K562 (cell line): ENCODE measurements at regions not wholly inside any gene's neighbourhood (a gene's known extent, or its start where the extent isn't known, plus 50 kb on each side); places are given as distances from the start of the nearest gene placed in this dataset.

Experiments
- ATAC-seq: fragments of 200-7000 bp; cut with Tn5 transposase; 3 replicates; pipeline ENCODE4 v1.9.1; 2020; ENCODE audit warnings: moderate library complexity
- BruUV-seq: library from RNA; stranded (reverse); fragments of 400-500 nt; replicated peaks from 2 replicates; lab custom pipeline; 2021; lab: Mats Ljungman, UMichigan
- CTCF ChIA-PET: fragments of 300-600 bp; formaldehyde crosslinking; extraction: SDS; loops from one replicate; lab custom pipeline; 2021; ENCODE audit warnings: low intra/inter-chr PET ratio; lab: Yijun Ruan, JAX
- POLR2A ChIA-PET: fragments of 300-600, 350-650 bp; sonication (Branson Sonifier 250); formaldehyde crosslinking; extraction: SDS; loops from one replicate; lab custom pipeline; 2021; ENCODE audit warnings: antibody characterized with exemption, inconsistent platforms; lab: Yijun Ruan, JAX
- DNase-seq, 4 experiments: peaks; one replicate each; pipeline versions ENCODE4 v3.0.0 to v3.0.0-alpha.2; 2011 to 2018; ENCODE audit warnings: low spot score in 3 of 4, mixed read lengths in 3 of 4; ENCODE audit errors: extremely low read depth in 1 of 4
- FAIRE-seq: peaks from 2 replicates; lab custom pipeline; 2011; peaks lifted over from hg19 to GRCh38; lab: Jason Lieb, UNC
- H2AFZ ChIP-seq: 2 replicates; pipeline ENCODE4 v1.6.0; 2011; ENCODE audit warnings: low read depth, low read length, control low read depth, inconsistent platforms
- H3K27ac ChIP-seq: fragments of 200-600 bp; 3 replicates; pipeline ENCODE4 v1.8.0; 2011; ENCODE audit warnings: low read depth, mild to moderate bottlenecking, control low read depth, inconsistent platforms, low read length, moderate library complexity, mixed read lengths; ENCODE audit errors: extremely low read depth
- H3K27me3 ChIP-seq, 2 experiments: fragments of 300-600 bp in 1 of 2; 2 replicates in 1 of 2; 3 replicates in 1 of 2; pipeline versions ENCODE4 v1.6.0 to v1.8.0; 2011; ENCODE audit warnings: inconsistent platforms in 2 of 2, low read length in 2 of 2, mild to moderate bottlenecking in 1 of 2, mixed read lengths in 1 of 2, moderate library complexity in 1 of 2; ENCODE audit not compliant: control insufficient read depth in 2 of 2, insufficient read depth in 2 of 2
- H3K36me3 ChIP-seq: fragments of 300-600 bp; 3 replicates; pipeline ENCODE4 v1.8.0; 2011; ENCODE audit warnings: mild to moderate bottlenecking, low read length, inconsistent platforms; ENCODE audit not compliant: control insufficient read depth, insufficient read depth
- H3K4me1 ChIP-seq, 2 experiments: fragments of 200-600 bp in 1 of 2; replicated peaks in 1 of 2; 2 replicates in 1 of 2; 3 replicates in 1 of 2; pipeline versions ENCODE4 v1.5.1 to v1.8.0; 2011; ENCODE audit warnings: inconsistent platforms in 2 of 2, low read length in 2 of 2, mild to moderate bottlenecking in 1 of 2, mixed read lengths in 1 of 2, moderate library complexity in 1 of 2; ENCODE audit not compliant: control insufficient read depth in 2 of 2, insufficient read depth in 2 of 2
- H3K4me2 ChIP-seq: 2 replicates; pipeline ENCODE4 v1.6.1; 2011; ENCODE audit warnings: low read length, control low read depth, inconsistent platforms, mixed read lengths; ENCODE audit not compliant: insufficient read depth
- H3K4me3 ChIP-seq: fragments of 200-600 bp; sonication (generic), shearing (Covaris generic); 2 replicates; pipeline ENCODE4 v1.5.1; 2016; ENCODE audit warnings: control low read depth, inconsistent platforms
- H3K79me2 ChIP-seq: fragments of 200-600 bp; 3 replicates; pipeline ENCODE4 v1.8.0; 2011; ENCODE audit warnings: low read length, inconsistent platforms; ENCODE audit not compliant: control insufficient read depth, insufficient read depth
- H3K9ac ChIP-seq, 2 experiments: 2 replicates each; pipeline versions ENCODE4 v1.6.0 to v1.6.1; 2011; ENCODE audit warnings: low read depth in 2 of 2, low read length in 2 of 2, control low read depth in 1 of 2, inconsistent platforms in 1 of 2, mild to moderate bottlenecking in 1 of 2, mixed read lengths in 1 of 2; ENCODE audit not compliant: insufficient read depth in 1 of 2
- H3K9me1 ChIP-seq: one replicate; pipeline ENCODE4 v1.6.0; 2011; ENCODE audit warnings: inconsistent platforms, mild to moderate bottlenecking, low read length, moderate library complexity; ENCODE audit not compliant: control insufficient read depth, insufficient read depth
- H3K9me3 ChIP-seq: replicated peaks from 2 replicates; pipeline ENCODE4 v1.5.1; 2011; ENCODE audit warnings: low read depth, low read length, inconsistent platforms; ENCODE audit not compliant: control insufficient read depth, insufficient read depth
- H4K20me1 ChIP-seq: replicated peaks from 2 replicates; pipeline ENCODE4 v1.6.1; 2011; ENCODE audit warnings: low read length, inconsistent platforms, mixed read lengths; ENCODE audit not compliant: control insufficient read depth, insufficient read depth
- ELF4 ChIP-seq: fragments of 450-650 bp; formaldehyde crosslinking; IDR thresholded peaks from 2 replicates; pipeline ENCODE4 v1.4.0; 2022; ENCODE audit warnings: missing genetic modification characterization
- FOS ChIP-seq: IDR thresholded peaks from 3 replicates; pipeline ENCODE4 v1.6.1; 2011; ENCODE audit not compliant: insufficient read length; ENCODE audit errors: extremely low read depth
- JUN ChIP-seq, 2 experiments: sonication (generic) in 1 of 2; formaldehyde crosslinking in 1 of 2; IDR thresholded peaks; 2 replicates each; pipeline versions ENCODE4 v1.6.1 to v1.8.0; 2012 to 2022; ENCODE audit warnings: borderline replicate concordance in 2 of 2, mild to moderate bottlenecking in 2 of 2, improper control_type of control experiment in 1 of 2, low read depth in 1 of 2, low read length in 1 of 2, missing genetic modification reagents in 1 of 2
- MBD2 ChIP-seq: sonication (generic); IDR thresholded peaks from 2 replicates; pipeline ENCODE4 v1.6.1; 2016; ENCODE audit warnings: low read depth, borderline replicate concordance
- MEF2A ChIP-seq: IDR thresholded peaks from 2 replicates; pipeline ENCODE4 v1.6.1; 2011; ENCODE audit warnings: low read depth, mild to moderate bottlenecking, low read length, moderate library complexity; ENCODE audit not compliant: control insufficient read depth
- NR2C2 ChIP-seq, 2 experiments: fragments of 200-800 bp in 1 of 2; sonication (Bioruptor generic) in 1 of 2; sonication (generic) in 1 of 2; formaldehyde crosslinking in 1 of 2; IDR thresholded peaks; 2 replicates each; pipeline versions ENCODE4 v1.6.1 to v1.8.0; 2016 to 2022; ENCODE audit warnings: mild to moderate bottlenecking in 1 of 2, missing compliant biosample characterization in 1 of 2, missing genetic modification characterization in 1 of 2, missing genetic modification reagents in 1 of 2
- PURB ChIP-seq: sonication (generic); formaldehyde crosslinking; IDR thresholded peaks from 2 replicates; pipeline ENCODE4 v1.9.0; 2021; ENCODE audit warnings: low read depth, mild to moderate bottlenecking, missing genetic modification reagents
- RBBP5 ChIP-seq: fragments of 200-600 bp; sonication (generic); IDR thresholded peaks from 2 replicates; pipeline ENCODE4 v1.6.1; 2012; ENCODE audit warnings: borderline replicate concordance, mild to moderate bottlenecking, low read length, control low read depth, inconsistent platforms; ENCODE audit not compliant: insufficient read depth, poor library complexity, severe bottlenecking
- SRSF1 ChIP-seq: fragments of 200-400 bp; formaldehyde crosslinking; IDR thresholded peaks from 2 replicates; pipeline ENCODE4 v1.6.1; 2017; ENCODE audit warnings: mild to moderate bottlenecking, low read depth, low read length, moderate library complexity
- WGBS: fragments of 100-300 bp; shearing (Covaris generic); methylation state at CpG from one replicate; pipeline ENCODE4 v1.1.6; 2016; ENCODE audit warnings: low coverage, mixed read lengths; ENCODE audit not compliant: insufficient coverage; ENCODE audit errors: missing lambda C conversion rate; 5-methylcytosine and 5-hydroxymethylcytosine counted together
- in situ Hi-C: fragments of 300-500 bp; cut with MboI; formaldehyde crosslinking; loops from 4 replicates; pipeline ENCODE4 v1.15.0; 2018; ENCODE audit warnings: inconsistent platforms, mixed read lengths
- intact Hi-C: fragments of 100-400 bp; cut with micrococcal nuclease; formaldehyde crosslinking; loops from 2 replicates; pipeline ENCODE4 v1.14.2; 2022
- TF ChIP-seq, protein P1 (sequence below): fragments of 250-450 bp; sonication (Bioruptor Pico); IDR thresholded peaks from 2 replicates; pipeline ENCODE4 v1.4.0; 2020; ENCODE audit warnings: mild to moderate bottlenecking, moderate library complexity
- TF ChIP-seq, protein P2 (sequence below): fragments of 450-650 bp; IDR thresholded peaks from 2 replicates; pipeline ENCODE4 v1.6.1; 2016; ENCODE audit warnings: antibody characterized with exemption
- TF ChIP-seq, protein P3 (sequence below): fragments of 250-450 bp; sonication (Bioruptor Pico); IDR thresholded peaks from 2 replicates; pipeline ENCODE4 v1.5.0; 2021; ENCODE audit warnings: mild to moderate bottlenecking, borderline replicate concordance

DNA sequence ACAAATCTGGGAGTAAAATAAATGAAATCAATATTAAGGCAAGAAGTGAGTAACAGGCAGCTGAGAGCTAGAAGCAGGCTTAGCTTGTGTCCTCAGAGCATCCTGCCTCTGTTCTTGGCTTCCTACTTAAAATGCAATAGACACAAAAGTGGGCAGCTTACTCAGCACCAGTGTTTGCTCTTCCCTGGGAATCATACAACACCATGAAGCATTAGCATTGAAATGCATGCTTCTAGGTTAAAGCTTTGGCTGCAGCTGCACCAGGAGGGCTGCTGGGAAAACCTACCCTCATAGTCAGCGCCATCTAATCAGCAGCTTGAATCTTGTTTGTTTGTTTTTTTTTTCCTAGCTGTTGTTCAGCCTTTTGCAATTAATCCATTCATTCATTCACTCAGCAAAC is 104.2 kb upstream of the VWC2 start (continued):
- TF ChIP-seq FOS (no peak), JUN (IDR thresholded peaks at IDR 0.05; ENCODE audit: borderline replicate concordance, low read depth, low read length) (no peak), JUN (CRISPR knock-in tag; IDR thresholded peaks at IDR 0.05; ENCODE audit: borderline replicate concordance) (no peak), ELF4 (CRISPR knock-in tag) (no peak)
- TF ChIP-seq, protein P1, sequence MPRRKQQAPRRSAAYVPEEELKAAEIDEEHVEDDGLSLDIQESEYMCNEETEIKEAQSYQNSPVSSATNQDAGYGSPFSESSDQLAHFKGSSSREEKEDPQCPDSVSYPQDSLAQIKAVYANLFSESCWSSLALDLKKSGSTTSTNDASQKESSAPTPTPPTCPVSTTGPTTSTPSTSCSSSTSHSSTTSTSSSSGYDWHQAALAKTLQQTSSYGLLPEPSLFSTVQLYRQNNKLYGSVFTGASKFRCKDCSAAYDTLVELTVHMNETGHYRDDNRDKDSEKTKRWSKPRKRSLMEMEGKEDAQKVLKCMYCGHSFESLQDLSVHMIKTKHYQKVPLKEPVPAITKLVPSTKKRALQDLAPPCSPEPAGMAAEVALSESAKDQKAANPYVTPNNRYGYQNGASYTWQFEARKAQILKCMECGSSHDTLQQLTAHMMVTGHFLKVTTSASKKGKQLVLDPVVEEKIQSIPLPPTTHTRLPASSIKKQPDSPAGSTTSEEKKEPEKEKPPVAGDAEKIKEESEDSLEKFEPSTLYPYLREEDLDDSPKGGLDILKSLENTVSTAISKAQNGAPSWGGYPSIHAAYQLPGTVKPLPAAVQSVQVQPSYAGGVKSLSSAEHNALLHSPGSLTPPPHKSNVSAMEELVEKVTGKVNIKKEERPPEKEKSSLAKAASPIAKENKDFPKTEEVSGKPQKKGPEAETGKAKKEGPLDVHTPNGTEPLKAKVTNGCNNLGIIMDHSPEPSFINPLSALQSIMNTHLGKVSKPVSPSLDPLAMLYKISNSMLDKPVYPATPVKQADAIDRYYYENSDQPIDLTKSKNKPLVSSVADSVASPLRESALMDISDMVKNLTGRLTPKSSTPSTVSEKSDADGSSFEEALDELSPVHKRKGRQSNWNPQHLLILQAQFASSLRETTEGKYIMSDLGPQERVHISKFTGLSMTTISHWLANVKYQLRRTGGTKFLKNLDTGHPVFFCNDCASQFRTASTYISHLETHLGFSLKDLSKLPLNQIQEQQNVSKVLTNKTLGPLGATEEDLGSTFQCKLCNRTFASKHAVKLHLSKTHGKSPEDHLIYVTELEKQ (CRISPR knock-in tag): no peak

DNA sequence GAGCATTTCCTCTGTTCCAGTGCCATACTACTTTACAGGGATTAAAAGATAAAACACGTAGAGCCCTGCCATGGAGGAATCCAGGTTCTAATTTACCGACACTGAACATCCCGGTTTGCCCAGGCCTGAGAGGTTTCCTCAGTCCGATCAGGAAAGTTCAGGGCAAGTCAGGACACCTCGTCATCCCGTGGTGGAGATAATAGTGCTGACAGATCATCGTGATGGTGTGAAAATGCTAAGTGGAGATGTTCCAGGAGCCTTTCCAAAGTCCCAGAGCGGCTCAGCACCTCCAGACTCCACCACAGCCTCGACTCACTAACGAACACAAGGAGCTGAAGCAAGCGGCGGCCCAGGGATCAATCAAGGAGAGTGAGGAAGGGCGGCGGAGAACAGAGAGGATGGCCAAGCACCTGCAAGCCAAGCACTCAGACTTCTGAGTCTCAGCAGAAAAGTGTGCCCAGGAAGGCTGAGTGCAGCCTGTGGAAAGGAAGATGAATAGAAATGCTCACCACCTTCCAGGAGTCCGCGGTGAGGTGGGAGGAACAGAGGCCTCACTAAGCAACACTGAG is 103.7 kb upstream of the VWC2 start:
- H4K20me1 ChIP-seq: no peaks in the 10 kb centered on the region
- CTCF ChIA-PET: no interaction called here
- H3K4me3 ChIP-seq: no peak overlapping the region
- WGBS: 0% methylated on average over 14 of the region's 16 CpGs
- H3K79me2 ChIP-seq: no peaks in the 10 kb centered on the region
- no peak overlapping the region for H3K9ac ChIP-seq
- no peaks in the 10 kb centered on the region for H3K9me1 ChIP-seq
- no peak overlapping the region for H2AFZ ChIP-seq
- intact Hi-C loops (no loop called here), in situ Hi-C loops (no loop called here)
- H3K4me2 ChIP-seq: no peak overlapping the region
- POLR2A ChIA-PET: no interaction called here
- BruUV-seq: no TSS peak
- no peak for ATAC-seq
- DNase-seq: no peak
- no peaks in the 10 kb centered on the region for H3K27me3 ChIP-seq
- no peaks in the 10 kb centered on the region for H3K9me3 ChIP-seq
- H3K27ac ChIP-seq: no peak overlapping the region
- H3K4me1 ChIP-seq: no peaks in the 10 kb centered on the region
- no peaks in the 10 kb centered on the region for H3K36me3 ChIP-seq
- FAIRE-seq: no peak
- TF ChIP-seq SRSF1: no peak
- TF ChIP-seq MEF2A: no peak
- TF ChIP-seq MBD2: no peak
- TF ChIP-seq, protein P2, sequence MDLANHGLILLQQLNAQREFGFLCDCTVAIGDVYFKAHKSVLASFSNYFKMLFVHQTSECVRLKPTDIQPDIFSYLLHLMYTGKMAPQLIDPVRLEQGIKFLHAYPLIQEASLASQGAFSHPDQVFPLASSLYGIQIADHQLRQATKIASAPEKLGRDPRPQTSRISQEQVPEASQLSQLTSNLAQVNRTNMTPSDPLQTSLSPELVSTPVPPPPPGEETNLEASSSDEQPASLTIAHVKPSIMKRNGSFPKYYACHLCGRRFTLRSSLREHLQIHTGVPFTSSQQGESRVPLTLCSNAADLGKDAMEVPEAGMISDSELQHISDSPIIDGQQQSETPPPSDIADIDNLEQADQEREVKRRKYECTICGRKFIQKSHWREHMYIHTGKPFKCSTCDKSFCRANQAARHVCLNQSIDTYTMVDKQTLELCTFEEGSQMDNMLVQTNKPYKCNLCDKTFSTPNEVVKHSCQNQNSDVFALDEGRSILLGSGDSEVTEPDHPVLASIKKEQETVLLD: no peak
- TF ChIP-seq, protein P3, sequence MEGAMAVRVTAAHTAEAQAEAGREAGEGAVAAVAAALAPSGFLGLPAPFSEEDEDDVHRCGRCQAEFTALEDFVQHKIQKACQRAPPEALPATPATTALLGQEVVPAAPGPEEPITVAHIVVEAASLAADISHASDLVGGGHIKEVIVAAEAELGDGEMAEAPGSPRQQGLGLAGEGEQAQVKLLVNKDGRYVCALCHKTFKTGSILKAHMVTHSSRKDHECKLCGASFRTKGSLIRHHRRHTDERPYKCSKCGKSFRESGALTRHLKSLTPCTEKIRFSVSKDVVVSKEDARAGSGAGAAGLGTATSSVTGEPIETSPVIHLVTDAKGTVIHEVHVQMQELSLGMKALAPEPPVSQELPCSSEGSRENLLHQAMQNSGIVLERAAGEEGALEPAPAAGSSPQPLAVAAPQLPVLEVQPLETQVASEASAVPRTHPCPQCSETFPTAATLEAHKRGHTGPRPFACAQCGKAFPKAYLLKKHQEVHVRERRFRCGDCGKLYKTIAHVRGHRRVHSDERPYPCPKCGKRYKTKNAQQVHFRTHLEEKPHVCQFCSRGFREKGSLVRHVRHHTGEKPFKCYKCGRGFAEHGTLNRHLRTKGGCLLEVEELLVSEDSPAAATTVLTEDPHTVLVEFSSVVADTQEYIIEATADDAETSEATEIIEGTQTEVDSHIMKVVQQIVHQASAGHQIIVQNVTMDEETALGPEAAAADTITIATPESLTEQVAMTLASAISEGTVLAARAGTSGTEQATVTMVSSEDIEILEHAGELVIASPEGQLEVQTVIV (CRISPR knock-in tag): no peak
- TF ChIP-seq NR2C2 (CRISPR knock-in tag; IDR thresholded peaks at IDR 0.05): no peak
- TF ChIP-seq NR2C2 (tag; IDR thresholded peaks at IDR 0.05): no peak
- no peak for TF ChIP-seq PURB
- no peak for TF ChIP-seq RBBP5
